DND-41 (cell line): ENCODE measurements at regions not wholly inside any gene's neighbourhood (a gene's known extent, or its start where the extent isn't known, plus 50 kb on each side); places are given as distances from the start of the nearest gene placed in this dataset.

Experiments used
- EZH2 ChIP-seq: IDR thresholded peaks from 3 replicates; pipeline ENCODE4 v1.6.1; 2012; ENCODE audit warnings: borderline replicate concordance, low read depth, mild to moderate bottlenecking, moderate library complexity, low read length, inconsistent platforms; ENCODE audit not compliant: severe bottlenecking
- TF ChIP-seq, protein P1 (sequence below): IDR thresholded peaks from 2 replicates; pipeline ENCODE4 v1.5.1; 2012; ENCODE audit warnings: borderline replicate concordance, low read length, moderate library complexity, mild to moderate bottlenecking; ENCODE audit not compliant: poor library complexity, severe bottlenecking; ENCODE audit errors: extremely low read depth

DNA sequence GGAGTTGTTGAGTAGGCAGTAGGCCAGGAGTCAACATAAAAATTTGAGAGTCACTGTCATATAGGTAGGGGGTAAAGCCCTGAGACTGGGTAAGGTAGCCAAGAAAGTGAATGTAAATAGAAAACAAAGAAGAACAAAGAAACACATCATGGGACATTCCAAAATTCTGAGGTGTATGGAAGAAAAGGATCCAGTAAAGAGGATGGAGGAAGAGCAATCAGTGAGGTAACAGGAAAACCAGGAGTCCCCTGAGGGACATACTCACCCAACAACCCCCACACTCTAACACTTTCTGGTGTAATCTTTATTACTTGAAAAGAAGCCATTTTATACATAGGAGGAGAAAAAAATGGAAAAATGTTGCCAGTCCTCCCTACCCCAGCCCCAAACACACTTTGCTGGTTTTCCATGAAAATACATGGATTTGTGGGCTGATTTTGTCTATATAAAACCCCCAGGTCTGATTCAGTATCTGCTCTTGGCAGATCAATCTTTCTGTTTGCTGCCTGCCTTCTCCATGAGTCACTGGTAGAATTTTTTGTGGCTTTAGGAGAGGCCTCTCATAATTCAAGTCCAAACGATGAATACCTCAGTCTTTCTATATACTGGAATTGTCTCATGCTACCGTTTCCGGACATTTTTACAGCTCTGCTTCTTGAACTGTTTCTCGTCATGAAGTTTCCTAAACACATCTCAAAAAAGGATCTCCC, 271.4 kb upstream of the MAN1A1 start:
- TF ChIP-seq, protein P1, sequence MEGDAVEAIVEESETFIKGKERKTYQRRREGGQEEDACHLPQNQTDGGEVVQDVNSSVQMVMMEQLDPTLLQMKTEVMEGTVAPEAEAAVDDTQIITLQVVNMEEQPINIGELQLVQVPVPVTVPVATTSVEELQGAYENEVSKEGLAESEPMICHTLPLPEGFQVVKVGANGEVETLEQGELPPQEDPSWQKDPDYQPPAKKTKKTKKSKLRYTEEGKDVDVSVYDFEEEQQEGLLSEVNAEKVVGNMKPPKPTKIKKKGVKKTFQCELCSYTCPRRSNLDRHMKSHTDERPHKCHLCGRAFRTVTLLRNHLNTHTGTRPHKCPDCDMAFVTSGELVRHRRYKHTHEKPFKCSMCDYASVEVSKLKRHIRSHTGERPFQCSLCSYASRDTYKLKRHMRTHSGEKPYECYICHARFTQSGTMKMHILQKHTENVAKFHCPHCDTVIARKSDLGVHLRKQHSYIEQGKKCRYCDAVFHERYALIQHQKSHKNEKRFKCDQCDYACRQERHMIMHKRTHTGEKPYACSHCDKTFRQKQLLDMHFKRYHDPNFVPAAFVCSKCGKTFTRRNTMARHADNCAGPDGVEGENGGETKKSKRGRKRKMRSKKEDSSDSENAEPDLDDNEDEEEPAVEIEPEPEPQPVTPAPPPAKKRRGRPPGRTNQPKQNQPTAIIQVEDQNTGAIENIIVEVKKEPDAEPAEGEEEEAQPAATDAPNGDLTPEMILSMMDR, result no peak
- TF ChIP-seq EZH2, result no peak
